Chondrocyte (in vitro differentiated cells): ENCODE measurements at regions not wholly inside any gene's neighbourhood (a gene's known extent, or its start where the extent isn't known, plus 50 kb on each side); places are given as distances from the start of the nearest gene placed in this dataset.

ENCODE experiments used
- DNase-seq: peaks from one replicate; pipeline ENCODE4 v3.0.0; 2021; ENCODE audit warnings: mixed read lengths, low spot score
- H3K27ac Mint-ChIP-seq: one replicate; pipeline ENCODE4 v1.8.0; 2021; ENCODE audit warnings: mild to moderate bottlenecking, moderate library complexity, mixed read lengths; ENCODE audit not compliant: unreplicated experiment
- H3K27me3 Mint-ChIP-seq: 2 replicates; pipeline ENCODE4 v1.8.0; 2021; ENCODE audit warnings: low read depth, mixed read lengths
- H3K36me3 Mint-ChIP-seq: 2 replicates; pipeline ENCODE4 v1.8.0; 2021; ENCODE audit warnings: low read depth, mixed read lengths
- H3K4me1 Mint-ChIP-seq: 2 replicates; pipeline ENCODE4 v1.8.0; 2021; ENCODE audit warnings: low read depth, mild to moderate bottlenecking, mixed read lengths
- H3K4me3 Mint-ChIP-seq: one replicate; pipeline ENCODE4 v1.8.0; 2021; ENCODE audit warnings: mild to moderate bottlenecking, moderate library complexity, mixed read lengths; ENCODE audit not compliant: unreplicated experiment
- H3K9me3 Mint-ChIP-seq: 2 replicates; pipeline ENCODE4 v1.8.0; 2021; ENCODE audit warnings: low read depth, mixed read lengths
- TF ChIP-seq, protein P1 (sequence below): fragments of 200-600 bp; sonication (generic); IDR thresholded peaks from 2 replicates; pipeline ENCODE4 v1.5.0; 2021; ENCODE audit warnings: antibody characterized with exemption, mild to moderate bottlenecking, moderate library complexity

DNA sequence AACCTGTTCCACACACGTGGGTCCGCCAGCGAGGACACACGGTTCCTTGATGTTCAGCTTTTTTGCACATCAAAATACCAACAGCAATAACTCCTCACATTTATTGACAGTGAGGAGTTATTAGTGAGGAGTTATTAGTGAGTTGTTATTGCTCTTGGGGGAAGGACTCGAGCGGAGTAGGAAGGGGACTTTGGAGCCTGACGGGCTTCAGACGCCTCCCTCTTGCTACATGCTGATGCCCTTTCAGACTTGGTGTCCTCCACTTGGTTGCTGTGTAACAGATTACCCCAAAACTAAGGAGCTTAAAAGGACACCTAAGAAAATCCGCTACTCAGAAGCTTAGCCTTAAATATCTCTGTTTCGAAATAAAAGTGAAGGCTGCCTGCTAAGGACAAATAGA is 181.9 kb upstream of the MSX2 start:
- DNase-seq, result no peak
- TF ChIP-seq, protein P1, sequence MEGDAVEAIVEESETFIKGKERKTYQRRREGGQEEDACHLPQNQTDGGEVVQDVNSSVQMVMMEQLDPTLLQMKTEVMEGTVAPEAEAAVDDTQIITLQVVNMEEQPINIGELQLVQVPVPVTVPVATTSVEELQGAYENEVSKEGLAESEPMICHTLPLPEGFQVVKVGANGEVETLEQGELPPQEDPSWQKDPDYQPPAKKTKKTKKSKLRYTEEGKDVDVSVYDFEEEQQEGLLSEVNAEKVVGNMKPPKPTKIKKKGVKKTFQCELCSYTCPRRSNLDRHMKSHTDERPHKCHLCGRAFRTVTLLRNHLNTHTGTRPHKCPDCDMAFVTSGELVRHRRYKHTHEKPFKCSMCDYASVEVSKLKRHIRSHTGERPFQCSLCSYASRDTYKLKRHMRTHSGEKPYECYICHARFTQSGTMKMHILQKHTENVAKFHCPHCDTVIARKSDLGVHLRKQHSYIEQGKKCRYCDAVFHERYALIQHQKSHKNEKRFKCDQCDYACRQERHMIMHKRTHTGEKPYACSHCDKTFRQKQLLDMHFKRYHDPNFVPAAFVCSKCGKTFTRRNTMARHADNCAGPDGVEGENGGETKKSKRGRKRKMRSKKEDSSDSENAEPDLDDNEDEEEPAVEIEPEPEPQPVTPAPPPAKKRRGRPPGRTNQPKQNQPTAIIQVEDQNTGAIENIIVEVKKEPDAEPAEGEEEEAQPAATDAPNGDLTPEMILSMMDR, result no peak
- Mint-ChIP-seq H3K4me1 (no peaks in the 10 kb centered on the region), H3K4me3 (no peak overlapping the region), H3K27me3 (peaks cover 6% of the 10 kb centered on the region), H3K9me3 (peaks cover 9% of the 10 kb centered on the region), H3K36me3 (no peaks in the 10 kb centered on the region), H3K27ac (no peak overlapping the region)

DNA sequence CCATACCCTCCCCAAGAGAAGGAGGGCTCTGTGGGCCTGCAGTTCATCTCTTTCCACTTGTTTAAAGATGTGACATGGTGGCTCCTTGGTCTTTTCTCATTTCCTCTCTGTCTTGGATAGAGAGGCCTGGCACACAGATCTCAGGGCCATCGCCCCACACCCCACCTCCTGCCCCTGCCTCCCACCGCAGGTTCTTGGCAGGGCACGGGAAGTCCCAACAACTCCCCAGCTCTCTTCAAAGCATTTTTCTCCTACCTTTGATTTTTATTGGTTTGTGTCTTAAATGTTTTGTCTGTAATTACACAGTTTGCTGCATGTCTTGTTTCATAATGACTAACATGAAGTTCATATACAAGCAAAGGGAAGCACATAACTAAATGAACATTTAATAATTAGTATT is 178.5 kb upstream of the MSX2 start:
- no peak for DNase-seq
- H3K4me3 Mint-ChIP-seq, result no peak overlapping the region
- TF ChIP-seq, protein P1, result no peak
- no peaks in the 10 kb centered on the region for H3K9me3 Mint-ChIP-seq
- H3K27me3 Mint-ChIP-seq, result peaks cover 7% of the 10 kb centered on the region
- H3K27ac Mint-ChIP-seq, result no peak overlapping the region
- H3K4me1 Mint-ChIP-seq, result peaks cover 9% of the 10 kb centered on the region
- no peaks in the 10 kb centered on the region for H3K36me3 Mint-ChIP-seq

DNA sequence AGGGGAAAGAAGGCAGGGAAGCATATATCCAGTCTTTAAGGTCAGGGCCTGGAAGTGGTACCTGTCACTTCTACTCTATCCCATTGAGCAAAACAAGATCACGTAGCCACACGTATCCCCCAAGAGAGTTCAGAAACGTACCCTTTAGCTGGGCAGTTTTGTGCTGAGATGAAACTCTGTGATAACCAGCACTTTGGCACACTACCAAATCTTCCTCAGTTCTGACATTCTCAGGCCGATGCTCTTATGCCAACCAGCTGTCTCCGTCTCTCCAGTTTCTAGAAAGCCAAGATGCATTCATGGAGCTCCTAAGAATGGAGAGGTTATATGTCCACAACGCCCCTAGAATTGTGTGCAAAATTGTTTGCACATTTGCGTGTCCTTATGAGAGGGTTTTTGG is 176.6 kb upstream of the MSX2 start:
- Mint-ChIP-seq H3K4me3 (no peak overlapping the region), H3K9me3 (no peaks in the 10 kb centered on the region), H3K27ac (no peak overlapping the region), H3K36me3 (no peaks in the 10 kb centered on the region), H3K27me3 (peaks cover 4% of the 10 kb centered on the region), H3K4me1 (peaks cover 10% of the 10 kb centered on the region)
- TF ChIP-seq, protein P1, result no peak
- DNase-seq, result no peak

DNA sequence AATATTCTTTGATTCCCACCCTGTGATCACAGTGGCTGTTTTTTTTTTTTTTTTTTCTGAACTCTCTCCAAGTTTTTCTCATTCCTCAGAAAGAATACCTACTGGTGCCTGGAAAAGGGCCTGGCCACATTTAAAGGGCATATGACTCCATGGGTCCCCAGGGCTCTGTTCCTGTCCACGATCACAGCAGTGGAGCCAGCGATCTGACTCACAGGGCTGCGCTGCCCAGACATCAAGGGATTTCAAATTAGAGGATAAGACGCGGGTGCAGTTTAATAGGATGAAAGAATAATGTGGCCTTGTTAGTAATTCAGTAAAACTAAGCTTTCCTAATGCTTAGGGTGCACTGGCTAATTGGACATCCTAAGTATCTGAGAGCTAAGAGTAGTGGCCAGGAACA is 175.1 kb upstream of the MSX2 start:
- Mint-ChIP-seq H3K27ac (no peak overlapping the region), H3K27me3 (peaks cover 4% of the 10 kb centered on the region), H3K36me3 (no peaks in the 10 kb centered on the region), H3K4me3 (no peak overlapping the region), H3K9me3 (no peaks in the 10 kb centered on the region), H3K4me1 (peaks cover 21% of the 10 kb centered on the region)
- DNase-seq, result no peak
- TF ChIP-seq, protein P1, result no peak

DNA sequence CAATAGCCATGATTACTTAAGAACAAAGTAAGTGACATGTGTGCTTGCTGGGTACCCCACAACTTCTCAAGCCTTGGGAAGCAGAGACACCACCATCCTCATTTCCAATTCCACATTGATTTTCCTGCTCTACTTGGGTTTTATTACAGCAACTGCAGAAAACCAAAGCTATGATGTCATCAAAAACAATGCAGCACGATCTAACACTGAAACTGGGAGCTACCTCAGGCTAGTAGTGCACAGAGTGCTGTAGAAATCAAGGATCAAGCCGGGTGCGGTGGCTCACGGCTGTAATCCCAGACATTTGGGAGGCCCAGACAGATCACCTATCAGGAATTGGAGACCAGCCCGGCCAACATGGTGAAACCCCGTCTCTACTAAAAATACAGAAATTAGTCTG is 174.4 kb upstream of the MSX2 start:
- H3K9me3 Mint-ChIP-seq, result no peaks in the 10 kb centered on the region
- H3K36me3 Mint-ChIP-seq, result no peaks in the 10 kb centered on the region
- peaks cover 4% of the 10 kb centered on the region for H3K27me3 Mint-ChIP-seq
- no peak overlapping the region for H3K27ac Mint-ChIP-seq
- no peak overlapping the region for H3K4me3 Mint-ChIP-seq
- peaks cover 21% of the 10 kb centered on the region for H3K4me1 Mint-ChIP-seq
- no peak for DNase-seq
- TF ChIP-seq, protein P1, result no peak
